VCaP (cell line): ENCODE measurements at regions not wholly inside any gene's neighbourhood (a gene's known extent, or its start where the extent isn't known, plus 50 kb on each side); places are given as distances from the start of the nearest gene placed in this dataset.
"Not testable (repeated sequence)": the region's sequence is repeated elsewhere in the genome, so short reads cannot be mapped to it uniquely, and the experiment has no call there.

Experiments
- H3K27ac ChIP-seq: fragments of 450-650 bp; 2 replicates; pipeline ENCODE4 v1.5.1; 2017
- TF ChIP-seq, protein P1 (sequence below): fragments of 450-650 bp; conservative IDR thresholded peaks from 2 replicates; pipeline ENCODE4 v1.5.1; 2017; ENCODE audit warnings: mild to moderate bottlenecking, moderate library complexity

GRCh38 chr5:93998951-93999455, 257.6 kb upstream of the POU5F2 start:
- no peak overlapping the region for H3K27ac ChIP-seq
- TF ChIP-seq, protein P1, sequence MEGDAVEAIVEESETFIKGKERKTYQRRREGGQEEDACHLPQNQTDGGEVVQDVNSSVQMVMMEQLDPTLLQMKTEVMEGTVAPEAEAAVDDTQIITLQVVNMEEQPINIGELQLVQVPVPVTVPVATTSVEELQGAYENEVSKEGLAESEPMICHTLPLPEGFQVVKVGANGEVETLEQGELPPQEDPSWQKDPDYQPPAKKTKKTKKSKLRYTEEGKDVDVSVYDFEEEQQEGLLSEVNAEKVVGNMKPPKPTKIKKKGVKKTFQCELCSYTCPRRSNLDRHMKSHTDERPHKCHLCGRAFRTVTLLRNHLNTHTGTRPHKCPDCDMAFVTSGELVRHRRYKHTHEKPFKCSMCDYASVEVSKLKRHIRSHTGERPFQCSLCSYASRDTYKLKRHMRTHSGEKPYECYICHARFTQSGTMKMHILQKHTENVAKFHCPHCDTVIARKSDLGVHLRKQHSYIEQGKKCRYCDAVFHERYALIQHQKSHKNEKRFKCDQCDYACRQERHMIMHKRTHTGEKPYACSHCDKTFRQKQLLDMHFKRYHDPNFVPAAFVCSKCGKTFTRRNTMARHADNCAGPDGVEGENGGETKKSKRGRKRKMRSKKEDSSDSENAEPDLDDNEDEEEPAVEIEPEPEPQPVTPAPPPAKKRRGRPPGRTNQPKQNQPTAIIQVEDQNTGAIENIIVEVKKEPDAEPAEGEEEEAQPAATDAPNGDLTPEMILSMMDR = no peak

DNA sequence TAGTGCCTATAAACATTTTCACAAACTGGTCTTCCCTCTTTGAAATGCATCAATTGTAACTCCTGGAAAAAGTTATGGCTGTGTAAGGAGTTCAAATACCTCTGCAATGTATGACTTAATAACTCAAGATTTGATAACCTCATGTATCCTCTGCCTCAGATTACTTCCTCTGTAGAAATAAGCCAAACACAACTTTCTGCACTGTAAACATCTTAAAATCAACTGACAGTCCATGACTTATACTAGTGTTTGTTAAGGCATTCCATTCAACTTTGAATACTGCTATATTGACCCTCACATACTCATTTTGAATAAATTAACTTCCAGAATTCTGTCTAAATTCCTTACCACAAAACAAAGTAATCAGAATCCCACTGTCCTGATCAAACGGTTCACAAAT, 256.2 kb upstream of the POU5F2 start:
- TF ChIP-seq, protein P1 = no peak
- H3K27ac ChIP-seq = no peak overlapping the region

- TF ChIP-seq, protein P1 = no peak
- H3K27ac ChIP-seq = no peak overlapping the region
Observed at GRCh38 chr5:93995126-93995621, 253.8 kb upstream of the POU5F2 start.

DNA sequence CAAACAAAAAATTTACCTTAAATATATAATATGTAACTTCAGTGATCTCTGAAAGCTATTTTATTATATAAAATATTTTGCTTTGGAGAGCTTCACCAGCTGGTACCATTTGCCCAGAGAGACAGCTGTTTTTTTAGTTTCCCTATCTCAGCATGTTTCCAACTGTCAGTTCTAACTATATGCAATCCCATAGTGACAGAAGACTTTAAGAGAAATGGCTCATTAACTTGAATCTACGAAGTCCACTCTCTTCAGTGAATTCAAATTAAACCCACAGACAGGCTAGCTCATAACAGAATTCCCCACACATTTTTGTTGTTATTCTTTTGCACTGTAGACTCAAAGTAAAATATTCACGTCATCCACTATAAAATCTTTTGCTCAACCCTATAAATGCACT, 251.8 kb upstream of the POU5F2 start:
- TF ChIP-seq, protein P1 = no peak
- H3K27ac ChIP-seq = no peak overlapping the region

GRCh38 chr5:93990504-93991070, 249.2 kb upstream of the POU5F2 start:
- H3K27ac ChIP-seq = peak overlapping the region; percentile 42
- TF ChIP-seq, protein P1 = no peak

DNA sequence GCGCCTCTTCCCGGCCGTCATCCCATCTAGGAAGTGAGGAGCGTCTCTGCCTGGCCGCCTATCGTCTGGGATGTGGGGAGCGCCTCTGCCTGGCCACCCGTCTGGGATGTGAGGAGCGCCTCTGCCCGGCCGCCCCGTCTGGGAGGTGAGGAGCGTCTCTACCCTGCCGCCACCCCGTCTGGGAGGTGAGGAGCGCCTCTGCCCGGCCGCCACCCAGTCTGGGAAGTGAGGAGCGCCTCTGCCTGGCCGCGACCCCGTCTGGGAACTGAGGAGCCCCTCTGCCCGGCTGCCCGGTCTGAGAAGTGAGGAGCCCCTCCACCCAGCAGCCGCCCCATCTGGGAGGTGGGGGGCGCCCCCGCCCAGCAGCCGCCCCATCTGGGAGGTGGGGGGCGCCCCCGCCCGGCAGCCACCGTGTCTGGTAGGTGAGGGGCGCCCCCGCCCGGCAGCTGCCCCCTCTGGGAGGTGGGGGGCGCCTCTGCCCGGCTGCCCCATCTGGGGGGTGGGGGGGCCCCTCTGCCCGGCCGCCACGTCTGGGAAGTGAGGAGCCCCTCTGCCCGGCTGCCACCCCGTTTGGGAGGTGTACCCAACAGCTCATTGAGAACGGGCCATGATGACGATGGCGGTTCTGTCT, 244.7 kb upstream of the POU5F2 start:
- not testable (repeated sequence) for H3K27ac ChIP-seq

- TF ChIP-seq, protein P1 = no peak
- H3K27ac ChIP-seq = no peak overlapping the region
Observed at GRCh38 chr5:93978222-93978621, 236.8 kb upstream of the POU5F2 start.

DNA sequence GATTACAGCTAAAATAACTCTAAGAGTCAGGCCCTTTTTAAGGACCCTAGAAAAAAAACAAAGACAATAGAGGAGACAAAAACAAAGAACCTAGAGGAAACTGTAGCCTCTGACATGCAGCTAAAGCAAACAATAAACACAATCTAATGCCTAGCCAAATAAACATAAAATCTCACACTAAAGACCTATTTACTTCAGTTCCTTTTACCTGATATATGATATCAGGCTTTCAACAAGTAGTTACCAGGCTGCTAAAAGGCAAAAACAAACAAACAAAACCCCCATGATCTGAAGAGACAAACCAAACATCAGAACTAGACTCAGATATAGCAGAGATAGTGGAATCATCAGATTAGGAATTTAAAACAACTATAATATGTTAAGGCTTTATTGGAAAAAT, 226.5 kb upstream of the POU5F2 start:
- TF ChIP-seq, protein P1 = no peak
- peak overlapping the region; percentile 8; the same call in 1 of the 2 replicates for H3K27ac ChIP-seq
